Astrocyte of the cerebellum (primary cell): ENCODE measurements at regions not wholly inside any gene's neighbourhood (a gene's known extent, or its start where the extent isn't known, plus 50 kb on each side); places are given as distances from the start of the nearest gene placed in this dataset.

ENCODE experiments used
- DNase-seq: peaks from one replicate; pipeline ENCODE4 v3.0.0-alpha.2; 2011; ENCODE audit warnings: low read depth
- H3K4me3 ChIP-seq: 2 replicates; pipeline ENCODE4 v1.5.1; 2011; ENCODE audit warnings: mild to moderate bottlenecking, low read depth, low read length, moderate library complexity
- in situ Hi-C: cut with HindIII; loops from 2 replicates; pipeline ENCODE4 v1.10.0; 2017; ENCODE audit warnings: low sequenced_read_pairs
- TF ChIP-seq, protein P1 (sequence below): IDR thresholded peaks from 2 replicates; pipeline ENCODE4 v1.5.1; 2012; ENCODE audit warnings: low read length, low read depth, moderate library complexity, mild to moderate bottlenecking; ENCODE audit errors: missing control alignments

DNA sequence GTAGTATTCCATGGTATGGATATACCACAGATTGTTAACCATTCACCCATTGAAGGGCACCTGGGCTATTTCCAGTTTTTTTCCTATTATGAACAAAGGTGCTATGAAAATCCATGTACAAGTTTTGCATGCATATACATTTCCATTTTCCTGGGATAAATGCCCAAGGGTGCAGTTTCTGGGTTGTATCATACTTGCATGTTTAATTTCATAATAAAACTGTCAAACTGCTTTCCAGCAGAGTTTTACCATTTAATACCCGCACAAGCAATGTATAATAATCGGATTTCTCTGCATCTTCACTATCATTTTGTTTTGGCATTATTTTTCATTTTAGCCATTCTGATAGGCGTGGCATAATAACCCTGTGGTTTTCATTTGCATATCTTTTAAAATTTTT lies 154.3 kb upstream of the CXCL12 start:
- no peak for DNase-seq
- no peak overlapping the region for H3K4me3 ChIP-seq
- in situ Hi-C loops: no loop called here
- TF ChIP-seq, protein P1, sequence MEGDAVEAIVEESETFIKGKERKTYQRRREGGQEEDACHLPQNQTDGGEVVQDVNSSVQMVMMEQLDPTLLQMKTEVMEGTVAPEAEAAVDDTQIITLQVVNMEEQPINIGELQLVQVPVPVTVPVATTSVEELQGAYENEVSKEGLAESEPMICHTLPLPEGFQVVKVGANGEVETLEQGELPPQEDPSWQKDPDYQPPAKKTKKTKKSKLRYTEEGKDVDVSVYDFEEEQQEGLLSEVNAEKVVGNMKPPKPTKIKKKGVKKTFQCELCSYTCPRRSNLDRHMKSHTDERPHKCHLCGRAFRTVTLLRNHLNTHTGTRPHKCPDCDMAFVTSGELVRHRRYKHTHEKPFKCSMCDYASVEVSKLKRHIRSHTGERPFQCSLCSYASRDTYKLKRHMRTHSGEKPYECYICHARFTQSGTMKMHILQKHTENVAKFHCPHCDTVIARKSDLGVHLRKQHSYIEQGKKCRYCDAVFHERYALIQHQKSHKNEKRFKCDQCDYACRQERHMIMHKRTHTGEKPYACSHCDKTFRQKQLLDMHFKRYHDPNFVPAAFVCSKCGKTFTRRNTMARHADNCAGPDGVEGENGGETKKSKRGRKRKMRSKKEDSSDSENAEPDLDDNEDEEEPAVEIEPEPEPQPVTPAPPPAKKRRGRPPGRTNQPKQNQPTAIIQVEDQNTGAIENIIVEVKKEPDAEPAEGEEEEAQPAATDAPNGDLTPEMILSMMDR: no peak

DNA sequence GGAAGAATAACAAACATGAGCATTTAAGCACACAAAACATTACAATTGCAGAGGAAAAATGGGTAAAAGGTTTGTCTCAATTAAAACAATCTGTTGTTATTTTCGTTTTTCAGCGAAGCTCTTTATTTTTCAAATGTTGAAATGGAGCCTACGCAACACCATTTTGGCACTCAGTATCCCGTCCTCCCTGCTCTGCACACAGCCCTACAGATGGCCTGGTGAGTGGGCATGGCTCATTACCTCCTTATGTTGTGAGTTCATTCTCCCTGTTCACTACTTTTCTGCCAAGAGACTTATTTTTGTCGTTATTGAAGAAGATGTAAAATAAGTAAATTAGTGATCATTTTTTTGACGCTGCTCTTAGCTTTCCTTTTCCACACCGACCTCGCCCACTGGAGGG lies 167.8 kb upstream of the CXCL12 start:
- in situ Hi-C loops: no loop called here
- no peak overlapping the region for H3K4me3 ChIP-seq
- TF ChIP-seq, protein P1: no peak
- no peak for DNase-seq

DNA sequence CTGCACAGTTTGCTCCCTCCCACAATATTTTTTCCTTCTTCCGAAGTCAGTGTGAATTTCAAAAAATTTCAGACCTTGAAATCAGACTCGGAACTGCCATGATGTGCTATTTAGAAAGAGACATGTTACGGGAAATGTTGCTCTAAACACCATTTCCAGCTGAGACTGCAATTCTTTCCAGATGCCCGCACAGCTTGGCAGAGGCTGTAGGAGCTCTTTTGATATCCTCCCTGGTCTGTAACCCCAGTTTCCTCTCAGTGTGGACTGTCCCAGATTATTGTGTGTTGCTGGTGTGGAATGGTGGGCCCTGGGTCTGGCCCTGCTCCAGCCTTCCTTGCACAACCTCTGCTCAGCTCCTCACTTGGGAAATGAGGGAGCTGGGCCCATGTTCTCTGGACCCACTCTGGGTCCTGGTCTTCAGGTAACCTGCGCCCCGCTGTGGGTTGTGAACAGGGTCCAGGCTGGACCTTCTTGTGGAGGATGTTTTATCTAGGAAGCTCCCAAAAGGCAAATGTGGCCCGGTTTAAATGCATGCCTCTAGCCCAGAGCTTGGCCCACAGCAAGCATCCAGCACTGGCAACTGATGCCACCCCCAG lies 172.8 kb upstream of the CXCL12 start:
- in situ Hi-C loops: no loop called here
- H3K4me3 ChIP-seq: no peak overlapping the region
- no peak for DNase-seq
- TF ChIP-seq, protein P1: no peak

DNA sequence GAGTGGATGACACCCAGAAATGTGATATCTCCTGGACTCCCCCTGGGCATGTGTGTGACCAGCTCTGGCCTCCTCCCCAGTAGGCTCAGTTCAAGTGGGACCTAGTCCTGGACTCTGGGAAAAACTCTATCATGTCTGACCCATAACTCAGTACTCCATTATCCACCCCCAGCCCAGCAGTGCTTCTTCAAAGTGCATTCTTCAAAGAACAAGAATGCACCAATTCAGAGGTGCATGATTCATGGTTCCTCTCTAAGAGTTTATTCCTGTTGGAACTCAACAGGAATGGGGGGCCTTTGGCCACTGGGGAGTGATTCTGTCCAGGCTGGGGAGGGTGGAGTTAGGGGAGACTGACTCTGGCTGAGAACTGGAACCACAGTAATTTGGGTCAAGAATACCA lies 173.6 kb upstream of the CXCL12 start:
- TF ChIP-seq, protein P1: no peak
- in situ Hi-C loops: no loop called here
- H3K4me3 ChIP-seq: no peak overlapping the region
- no peak for DNase-seq

DNA sequence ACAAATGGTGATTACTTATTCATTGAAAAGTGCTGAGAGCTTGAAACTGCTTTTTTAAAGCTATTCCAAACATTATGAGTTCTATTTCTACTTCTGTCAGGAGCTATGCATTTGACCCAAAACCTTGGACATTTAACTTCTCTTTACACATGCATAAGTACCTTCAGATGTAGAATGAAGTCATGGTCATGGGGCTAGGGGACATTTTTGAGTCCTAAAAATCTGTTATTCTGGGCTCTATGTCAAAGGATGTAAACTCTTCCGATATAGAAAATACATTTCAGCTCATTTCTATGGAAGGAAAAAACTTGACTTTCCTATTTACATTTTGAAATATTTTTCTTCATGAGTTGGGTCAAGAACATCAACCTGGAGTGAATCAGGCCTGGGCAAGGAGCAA lies 179.5 kb upstream of the CXCL12 start:
- H3K4me3 ChIP-seq: no peak overlapping the region
- in situ Hi-C loops: no loop called here
- TF ChIP-seq, protein P1: no peak
- no peak for DNase-seq

DNA sequence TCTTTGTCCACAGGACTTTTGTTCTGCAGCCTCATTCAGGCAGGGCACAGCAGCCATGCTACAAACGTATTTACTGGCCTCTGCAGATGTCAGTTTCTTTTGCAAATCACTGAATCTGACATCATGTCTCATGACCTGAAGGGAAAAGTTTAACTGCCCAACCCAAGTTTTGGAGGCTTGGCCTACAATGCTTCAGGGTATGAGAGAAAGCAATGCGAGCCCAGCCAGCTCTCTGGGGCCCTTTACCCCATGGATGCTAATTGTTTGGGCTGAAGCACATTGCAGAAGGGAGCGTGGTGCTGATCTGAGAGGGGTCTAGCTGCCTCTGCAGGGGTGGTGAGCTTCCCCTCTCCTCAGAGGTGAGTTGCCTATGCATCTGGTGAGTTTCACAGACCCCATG lies 179.9 kb upstream of the CXCL12 start:
- in situ Hi-C loops: no loop called here
- no peak for DNase-seq
- no peak overlapping the region for H3K4me3 ChIP-seq
- TF ChIP-seq, protein P1: no peak

DNA sequence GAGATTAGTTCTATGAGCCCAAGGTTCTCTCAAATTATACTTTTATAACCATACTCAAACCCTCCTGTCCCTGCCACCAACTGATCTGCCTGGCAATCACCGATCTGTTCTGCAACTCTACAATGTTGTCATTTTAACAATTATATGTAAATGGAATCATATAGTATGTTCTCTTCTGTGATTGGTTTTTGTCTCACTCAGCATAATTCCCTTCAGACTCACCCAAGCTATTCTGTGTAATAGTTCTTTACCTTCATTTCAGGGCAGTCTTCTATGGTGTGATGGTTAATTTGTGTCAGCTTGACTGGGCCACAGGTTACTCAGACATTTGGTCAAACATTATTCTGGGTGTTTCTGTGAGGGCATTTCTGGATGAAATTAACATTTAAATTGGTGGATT lies 181.9 kb upstream of the CXCL12 start:
- no peak overlapping the region for H3K4me3 ChIP-seq
- TF ChIP-seq, protein P1: no peak
- in situ Hi-C loops: no loop called here
- DNase-seq: no peak
